ENCODE measurements at regions not wholly inside any gene's neighbourhood (a gene's known extent, or its start where the extent isn't known, plus 50 kb on each side); places are given as distances from the start of the nearest gene placed in this dataset.
"Not testable (repeated sequence)": the region's sequence is repeated elsewhere in the genome, so short reads cannot be mapped to it uniquely, and the experiment has no call there.

- DNase-seq (ENCODE audit: low read depth) = not testable (repeated sequence)
Measured at GRCh38 chr6:156191390-156191789, 585.8 kb upstream of the ARID1B start.

DNA sequence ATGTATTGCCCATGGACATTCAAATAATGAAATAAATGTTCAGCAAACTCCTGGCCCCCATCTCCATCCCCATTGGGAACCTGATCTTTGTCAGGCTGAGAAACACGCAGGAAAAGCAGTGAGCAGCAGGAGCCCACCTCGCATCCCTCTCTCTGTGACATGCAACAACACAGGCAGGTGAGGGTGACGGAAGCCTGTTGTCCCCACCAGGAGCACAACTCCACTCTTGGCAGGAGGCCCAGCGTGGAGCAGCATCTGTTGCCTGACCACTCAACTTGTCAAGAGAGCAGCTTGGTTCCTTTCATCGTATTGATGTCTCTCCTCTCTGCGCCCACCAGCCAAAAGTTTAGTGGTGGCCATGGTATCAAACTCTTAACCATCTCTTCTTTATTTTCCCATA is 586.9 kb upstream of the ARID1B start:
- no peak for DNase-seq (ENCODE audit: low read depth)

DNA sequence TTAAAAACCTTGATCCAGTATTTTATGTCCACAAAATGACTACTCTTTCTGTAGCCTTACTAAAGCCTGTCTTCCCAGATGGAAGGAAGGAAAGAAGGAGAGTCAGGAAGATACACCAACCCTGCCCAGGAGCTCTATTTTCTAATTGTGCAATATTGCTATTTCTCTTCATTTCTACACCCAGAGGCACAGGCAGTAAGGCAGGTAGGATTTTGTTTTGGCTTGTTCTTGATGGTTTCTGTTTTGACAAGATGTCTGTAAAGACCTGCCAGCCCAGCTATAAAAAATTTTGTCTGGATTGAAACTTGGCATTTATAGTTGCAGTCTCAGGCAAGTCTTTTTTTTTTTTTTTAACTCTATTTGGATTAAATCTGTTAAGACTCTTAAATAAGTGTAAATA is 587.5 kb upstream of the ARID1B start:
- no peak for DNase-seq (ENCODE audit: low read depth)

GRCh38 chr6:156189195-156189594 is 588.0 kb upstream of the ARID1B start:
- no peak for DNase-seq (ENCODE audit: low read depth)

GRCh38 chr6:156185113-156185512 is 592.1 kb upstream of the ARID1B start:
- DNase-seq (ENCODE audit: low read depth) = no peak

GRCh38 chr6:156183678-156184077 is 593.5 kb upstream of the ARID1B start:
- no peak for DNase-seq (ENCODE audit: low read depth)

- DNase-seq (ENCODE audit: low read depth) = no peak
Measured at GRCh38 chr6:156182356-156182755, 594.8 kb upstream of the ARID1B start.

DNA sequence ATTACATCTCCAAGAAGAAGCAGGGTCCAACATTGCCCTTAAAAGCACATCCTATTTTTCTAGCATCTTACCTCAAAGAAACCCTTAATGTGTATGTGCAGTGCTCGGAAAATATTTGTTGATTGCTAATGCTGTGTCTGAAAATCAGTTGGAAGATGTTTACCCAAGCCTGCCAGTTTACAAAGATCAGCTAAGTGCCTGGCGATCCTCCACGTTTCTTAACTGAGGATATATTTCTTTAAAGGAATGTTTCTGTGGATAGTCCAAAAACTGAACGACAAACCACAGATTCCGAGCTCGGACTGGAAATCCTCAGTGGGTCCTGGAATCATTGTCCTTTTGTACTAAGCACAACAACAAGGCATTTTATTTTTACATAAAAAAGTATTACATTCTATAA is 595.7 kb upstream of the ARID1B start:
- DNase-seq (ENCODE audit: low read depth) = no peak

GRCh38 chr6:156175971-156176421 is 601.2 kb upstream of the ARID1B start:
- DNase-seq (ENCODE audit: low read depth) = no peak

DNA sequence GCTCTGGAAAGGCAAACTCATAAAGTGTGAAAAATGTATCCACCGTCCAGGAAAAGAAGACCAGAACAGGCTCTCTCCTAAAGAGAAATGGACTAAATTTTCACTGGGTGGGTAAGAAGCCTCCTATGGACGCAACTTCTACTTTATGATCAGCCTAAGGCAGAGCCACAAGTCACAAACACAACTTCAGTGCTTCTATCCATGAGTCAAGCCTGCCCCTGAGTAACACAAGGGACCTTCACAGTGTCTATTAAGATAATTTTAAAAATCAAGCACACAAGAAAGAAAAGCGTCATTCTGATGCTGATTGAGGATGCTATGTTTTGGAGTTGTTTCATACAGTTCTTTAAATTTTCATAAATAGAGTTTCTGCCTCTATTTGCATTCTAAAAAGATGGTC is 601.7 kb upstream of the ARID1B start:
- DNase-seq (ENCODE audit: low read depth) = no peak

DNA sequence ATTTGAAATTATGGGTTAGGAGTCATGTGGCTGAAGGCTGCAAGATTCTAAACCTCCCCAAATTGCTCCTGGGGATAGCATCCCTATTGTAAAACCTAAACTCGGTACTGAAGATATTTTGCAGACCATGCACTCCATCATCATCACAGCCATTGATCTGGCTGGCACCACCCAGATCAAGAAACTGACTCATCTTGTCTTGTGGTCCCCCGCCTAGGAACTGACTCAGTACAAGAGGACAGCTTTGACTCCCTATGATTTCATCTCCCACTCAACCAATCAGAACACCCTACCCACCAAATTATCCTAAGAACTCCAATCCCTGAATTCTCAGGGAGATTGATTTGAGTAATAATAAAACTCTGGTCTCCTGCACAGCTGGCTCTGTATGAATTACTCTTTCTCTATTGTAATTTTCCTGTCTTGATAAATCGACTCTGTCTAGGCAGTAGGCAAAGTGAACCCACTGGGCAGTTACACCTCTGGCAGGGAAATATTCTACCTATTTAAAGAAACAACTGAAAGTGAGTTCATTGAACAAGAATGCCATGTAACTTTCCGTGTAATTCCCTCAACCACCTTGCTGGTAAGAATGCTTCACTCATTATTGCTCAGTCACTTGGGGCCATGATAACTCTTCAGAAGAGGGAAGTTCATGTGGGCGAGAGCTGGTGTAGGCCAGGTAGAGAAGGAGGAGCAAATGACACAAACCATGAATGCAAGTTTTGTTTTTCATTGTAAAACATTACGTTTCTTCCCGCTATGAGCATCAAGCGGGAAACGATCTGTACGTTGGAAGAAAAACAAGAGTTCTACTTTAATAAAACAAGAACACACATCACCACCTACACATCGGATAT is 602.9 kb upstream of the ARID1B start:
- DNase-seq (ENCODE audit: low read depth) = no peak

GRCh38 chr6:156169371-156169770 is 607.8 kb upstream of the ARID1B start:
- DNase-seq (ENCODE audit: low read depth) = no peak

DNA sequence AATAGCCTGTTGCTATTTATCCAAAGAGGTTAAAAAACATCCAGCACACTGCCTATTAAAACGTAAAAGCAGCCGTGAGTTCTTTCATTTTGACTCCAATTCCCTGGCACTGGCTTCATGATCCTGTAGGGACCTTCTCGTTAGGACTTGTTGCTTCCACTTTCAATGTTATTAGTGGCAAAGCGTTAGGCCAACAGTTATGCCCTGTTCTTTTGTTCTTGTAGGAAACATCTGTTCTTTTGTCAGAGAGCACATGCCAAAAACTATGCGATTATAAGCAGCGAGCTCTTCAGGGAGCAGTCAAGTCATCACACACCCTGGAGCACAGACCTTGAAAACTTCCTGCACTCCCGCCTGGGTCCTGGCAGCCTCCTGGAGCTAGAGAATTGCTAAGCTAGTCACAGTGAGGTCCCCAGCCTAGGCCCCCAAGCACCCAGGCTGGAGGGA is 609.5 kb upstream of the ARID1B start:
- peak; percentile 13 for DNase-seq (ENCODE audit: low read depth)

GRCh38 chr6:156167016-156167624 is 610.1 kb upstream of the ARID1B start:
- no peak for DNase-seq (ENCODE audit: low read depth)

DNA sequence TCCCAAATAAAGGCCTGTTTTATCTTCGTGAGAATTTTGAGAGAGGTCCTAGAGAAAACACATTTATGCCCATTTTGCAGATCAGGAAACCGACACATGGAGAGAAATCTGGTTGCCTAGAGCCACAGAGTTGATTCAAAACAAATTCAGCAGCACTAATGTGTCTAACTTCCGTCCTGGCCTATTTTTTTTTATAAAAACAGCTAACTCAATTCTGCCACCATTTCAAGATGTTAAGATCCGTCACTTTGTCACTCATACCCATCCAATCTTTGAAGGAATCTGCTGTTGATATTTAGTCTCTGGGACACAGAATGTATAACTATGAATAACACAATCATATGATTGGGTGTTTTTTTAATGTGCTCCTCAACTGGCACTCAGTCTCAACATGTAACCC is 611.1 kb upstream of the ARID1B start:
- DNase-seq (ENCODE audit: low read depth) = no peak

- no peak for DNase-seq (ENCODE audit: low read depth)
Measured at GRCh38 chr6:156164701-156165452, 612.3 kb upstream of the ARID1B start.

- DNase-seq (ENCODE audit: low read depth) = no peak
Measured at GRCh38 chr6:156163311-156163710, 613.9 kb upstream of the ARID1B start.

GRCh38 chr6:156161471-156161870 is 615.7 kb upstream of the ARID1B start:
- no peak for DNase-seq (ENCODE audit: low read depth)

DNA sequence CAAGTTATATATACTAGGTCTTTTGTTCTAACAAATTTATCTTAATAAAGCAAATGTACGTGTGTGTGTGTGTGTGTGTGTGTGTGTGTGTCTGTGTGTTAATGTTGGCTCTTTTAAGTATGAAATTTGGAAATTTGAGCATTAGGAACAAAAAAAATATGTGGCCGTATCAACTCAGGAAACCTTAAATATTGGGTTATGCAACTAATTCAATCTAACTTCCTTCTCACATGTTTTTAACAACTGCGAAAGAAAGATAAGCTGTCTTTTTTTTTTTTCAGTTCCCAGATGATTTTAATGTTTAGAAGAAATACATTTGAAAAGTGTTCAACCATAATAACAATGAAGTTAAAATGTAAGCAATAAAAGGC is 616.4 kb upstream of the ARID1B start:
- DNase-seq (ENCODE audit: low read depth) = no peak

GRCh38 chr6:156160007-156160794 is 617.0 kb upstream of the ARID1B start:
- no peak for DNase-seq (ENCODE audit: low read depth)

DNA sequence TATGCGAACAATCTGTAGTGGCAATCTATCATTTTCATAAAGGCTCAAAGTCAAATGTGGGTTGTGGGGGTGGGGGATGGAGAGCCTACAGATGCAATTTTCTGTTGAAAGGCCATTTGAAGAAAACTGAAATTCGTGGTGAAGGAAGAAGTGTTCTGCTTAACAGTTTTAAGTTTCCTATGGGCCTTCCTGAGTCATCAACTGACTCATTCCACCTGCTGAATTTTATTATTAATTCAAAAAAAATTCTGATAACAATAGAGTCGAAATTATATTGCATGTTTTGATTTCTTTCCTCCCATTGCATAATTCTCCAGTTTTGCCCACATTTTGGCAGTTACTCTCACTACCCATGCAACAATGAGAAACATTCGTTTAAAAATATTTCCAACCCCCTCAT is 622.3 kb upstream of the ARID1B start:
- no peak for DNase-seq (ENCODE audit: low read depth)

DNA sequence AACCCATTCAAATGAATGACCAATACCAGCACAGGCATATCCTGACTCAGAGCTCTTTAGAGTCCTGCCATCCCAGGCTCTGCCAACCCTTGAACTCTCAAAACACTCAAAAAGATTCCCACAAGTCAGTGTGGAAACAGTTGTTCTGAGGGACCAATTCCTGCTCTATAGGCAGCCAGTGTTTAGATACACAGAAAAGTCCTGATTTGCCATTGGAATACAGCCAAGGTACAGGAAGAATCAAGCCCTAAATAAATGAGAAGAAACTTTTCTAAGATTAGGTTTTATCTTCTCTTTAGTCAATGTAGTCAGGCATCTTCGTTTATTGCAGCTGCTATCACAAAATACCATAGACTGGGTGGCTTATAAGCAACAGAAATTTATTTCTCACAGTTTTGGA is 626.8 kb upstream of the ARID1B start:
- DNase-seq (ENCODE audit: low read depth) = no peak
